WTC11 (cell line): ENCODE measurements at regions not wholly inside any gene's neighbourhood (a gene's known extent, or its start where the extent isn't known, plus 50 kb on each side); places are given as distances from the start of the nearest gene placed in this dataset.

Experiments used
- ATAC-seq: fragments of 200-7000 bp; cut with Tn5 transposase; 2 replicates; pipeline ENCODE4 v1.10.0; 2021; ENCODE audit warnings: mild to moderate bottlenecking, moderate library complexity
- CTCF ChIA-PET: fragments of 300-600 bp; sonication (Branson Sonifier 250); formaldehyde crosslinking; loops from one replicate; lab custom pipeline; 2021; ENCODE audit warnings: antibody characterized with exemption; lab: Charles Lee
- POLR2A ChIA-PET: fragments of 350-600 bp; sonication (Branson Sonifier 250); formaldehyde crosslinking; loops from one replicate; lab custom pipeline; 2021; ENCODE audit warnings: antibody characterized with exemption; lab: Charles Lee
- DNase-seq: peaks from one replicate; pipeline ENCODE4 v3.0.0; 2021; ENCODE audit warnings: low spot score
- H3K27ac Mint-ChIP-seq: 2 replicates; pipeline ENCODE4 v1.8.0; 2021; ENCODE audit warnings: mixed read lengths
- H3K27me3 Mint-ChIP-seq: 2 replicates; pipeline ENCODE4 v1.8.0; 2021; ENCODE audit warnings: low read depth, mild to moderate bottlenecking, moderate library complexity, mixed read lengths
- H3K36me3 Mint-ChIP-seq: 2 replicates; pipeline ENCODE4 v1.8.0; 2021; ENCODE audit warnings: mixed read lengths
- H3K4me1 Mint-ChIP-seq: 2 replicates; pipeline ENCODE4 v1.8.0; 2022; ENCODE audit warnings: mixed read lengths
- H3K4me3 Mint-ChIP-seq: 2 replicates; pipeline ENCODE4 v1.8.0; 2021; ENCODE audit warnings: mild to moderate bottlenecking, moderate library complexity, mixed read lengths
- H3K9me3 Mint-ChIP-seq: 2 replicates; pipeline ENCODE4 v1.8.0; 2021; ENCODE audit warnings: mixed read lengths
- CDX4 ChIP-seq: fragments of 250-450 bp; sonication (Bioruptor Pico); IDR thresholded peaks from 2 replicates; pipeline ENCODE4 v1.9.0; 2021; ENCODE audit warnings: moderate library complexity, mild to moderate bottlenecking, inconsistent platforms, borderline replicate concordance
- ERG ChIP-seq: fragments of 250-450 bp; sonication (Bioruptor Pico); IDR thresholded peaks from 2 replicates; pipeline ENCODE4 v1.8.0; 2021; ENCODE audit warnings: mild to moderate bottlenecking
- FOXP1 ChIP-seq: sonication (generic); formaldehyde crosslinking; IDR thresholded peaks from 2 replicates; pipeline ENCODE4 v1.8.0; 2022; ENCODE audit warnings: missing genetic modification reagents, mild to moderate bottlenecking, moderate library complexity, borderline replicate concordance
- GRHL2 ChIP-seq: fragments of 250-450 bp; sonication (Bioruptor Pico); IDR thresholded peaks from 2 replicates; pipeline ENCODE4 v1.8.0; 2022; ENCODE audit warnings: mild to moderate bottlenecking, moderate library complexity; ENCODE audit not compliant: insufficient replicate concordance, severe bottlenecking
- HMGA2 ChIP-seq: fragments of 250-450 bp; sonication (Bioruptor Pico); IDR thresholded peaks from 2 replicates; pipeline ENCODE4 v1.4.0; 2021; ENCODE audit warnings: mild to moderate bottlenecking, moderate library complexity
- JAZF1 ChIP-seq: fragments of 250-450 bp; sonication (Bioruptor Pico); IDR thresholded peaks from 2 replicates; pipeline ENCODE4 v1.9.0; 2021; ENCODE audit warnings: moderate library complexity, mild to moderate bottlenecking, inconsistent platforms
- OVOL2 ChIP-seq: fragments of 250-450 bp; sonication (Bioruptor Pico); IDR thresholded peaks from 2 replicates; pipeline ENCODE4 v1.9.0; 2021; ENCODE audit warnings: mild to moderate bottlenecking, borderline replicate concordance
- SP1 ChIP-seq: sonication (generic); formaldehyde crosslinking; conservative IDR thresholded peaks from 2 replicates; pipeline ENCODE4 v1.8.1; 2022; ENCODE audit warnings: missing genetic modification reagents
- STAT6 ChIP-seq: sonication (generic); formaldehyde crosslinking; conservative IDR thresholded peaks from 2 replicates; pipeline ENCODE4 v1.8.1; 2023; ENCODE audit warnings: mild to moderate bottlenecking, low read depth, missing genetic modification reagents, moderate library complexity
- TEAD4 ChIP-seq: sonication (generic); formaldehyde crosslinking; IDR thresholded peaks from 2 replicates; pipeline ENCODE4 v1.8.0; 2022; ENCODE audit warnings: mild to moderate bottlenecking, missing genetic modification reagents
- ZNF263 ChIP-seq: sonication (generic); formaldehyde crosslinking; IDR thresholded peaks from 2 replicates; pipeline ENCODE4 v1.8.1; 2022; ENCODE audit warnings: low read depth, mild to moderate bottlenecking, moderate library complexity, missing genetic modification reagents
- TF ChIP-seq, protein P1 (sequence below): sonication (generic); formaldehyde crosslinking; IDR thresholded peaks from 2 replicates; pipeline ENCODE4 v1.8.1; 2023; ENCODE audit warnings: mild to moderate bottlenecking, missing genetic modification reagents, moderate library complexity
- TF ChIP-seq, protein P2 (sequence below): sonication (generic); formaldehyde crosslinking; IDR thresholded peaks from 2 replicates; pipeline ENCODE4 v1.8.0; 2022; ENCODE audit warnings: mild to moderate bottlenecking, missing genetic modification reagents
- TF ChIP-seq, protein P3 (sequence below): sonication (generic); formaldehyde crosslinking; conservative IDR thresholded peaks from 2 replicates; pipeline ENCODE4 v1.8.1; 2022; ENCODE audit warnings: mild to moderate bottlenecking, missing genetic modification reagents
- TF ChIP-seq, protein P4 (sequence below): sonication (generic); formaldehyde crosslinking; IDR thresholded peaks from 2 replicates; pipeline ENCODE4 v1.8.1; 2023; ENCODE audit warnings: mild to moderate bottlenecking, missing genetic modification reagents
- TF ChIP-seq, protein P5 (sequence below): sonication (generic); formaldehyde crosslinking; IDR thresholded peaks from 2 replicates; pipeline ENCODE4 v1.8.1; 2022; ENCODE audit warnings: low read depth, missing genetic modification reagents, borderline replicate concordance

- no peaks in the 10 kb centered on the region for H3K4me1 Mint-ChIP-seq
- no peak overlapping the region for H3K27ac Mint-ChIP-seq
- ATAC-seq: no peak
- H3K27me3 Mint-ChIP-seq: peaks cover 8% of the 10 kb centered on the region
- no peak overlapping the region for H3K4me3 Mint-ChIP-seq
- DNase-seq: no peak
- CTCF ChIA-PET: no interaction called here
- POLR2A ChIA-PET: no interaction called here
- peaks cover 72% of the 10 kb centered on the region for H3K9me3 Mint-ChIP-seq
- no peak for TF ChIP-seq FOXP1
- TF ChIP-seq HMGA2 (CRISPR knock-in tag): no peak
- no peak for TF ChIP-seq ERG (CRISPR knock-in tag)
- TF ChIP-seq OVOL2: no peak
- TF ChIP-seq JAZF1: no peak
- no peak for TF ChIP-seq SP1 (CRISPR knock-in tag)
- no peak for TF ChIP-seq TEAD4 (CRISPR knock-in tag)
- TF ChIP-seq, protein P1, sequence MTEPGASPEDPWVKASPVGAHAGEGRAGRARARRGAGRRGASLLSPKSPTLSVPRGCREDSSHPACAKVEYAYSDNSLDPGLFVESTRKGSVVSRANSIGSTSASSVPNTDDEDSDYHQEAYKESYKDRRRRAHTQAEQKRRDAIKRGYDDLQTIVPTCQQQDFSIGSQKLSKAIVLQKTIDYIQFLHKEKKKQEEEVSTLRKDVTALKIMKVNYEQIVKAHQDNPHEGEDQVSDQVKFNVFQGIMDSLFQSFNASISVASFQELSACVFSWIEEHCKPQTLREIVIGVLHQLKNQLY (CRISPR knock-in tag): no peak
- TF ChIP-seq, protein P2, sequence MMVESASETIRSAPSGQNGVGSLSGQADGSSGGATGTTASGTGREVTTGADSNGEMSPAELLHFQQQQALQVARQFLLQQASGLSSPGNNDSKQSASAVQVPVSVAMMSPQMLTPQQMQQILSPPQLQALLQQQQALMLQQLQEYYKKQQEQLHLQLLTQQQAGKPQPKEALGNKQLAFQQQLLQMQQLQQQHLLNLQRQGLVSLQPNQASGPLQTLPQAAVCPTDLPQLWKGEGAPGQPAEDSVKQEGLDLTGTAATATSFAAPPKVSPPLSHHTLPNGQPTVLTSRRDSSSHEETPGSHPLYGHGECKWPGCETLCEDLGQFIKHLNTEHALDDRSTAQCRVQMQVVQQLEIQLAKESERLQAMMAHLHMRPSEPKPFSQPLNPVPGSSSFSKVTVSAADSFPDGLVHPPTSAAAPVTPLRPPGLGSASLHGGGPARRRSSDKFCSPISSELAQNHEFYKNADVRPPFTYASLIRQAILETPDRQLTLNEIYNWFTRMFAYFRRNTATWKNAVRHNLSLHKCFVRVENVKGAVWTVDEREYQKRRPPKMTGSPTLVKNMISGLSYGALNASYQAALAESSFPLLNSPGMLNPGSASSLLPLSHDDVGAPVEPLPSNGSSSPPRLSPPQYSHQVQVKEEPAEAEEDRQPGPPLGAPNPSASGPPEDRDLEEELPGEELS: no peak
- H3K36me3 Mint-ChIP-seq: peaks cover 78% of the 10 kb centered on the region
Observed at GRCh38 chr1:4322881-4323280, 331.5 kb upstream of the AJAP1 start.

DNA sequence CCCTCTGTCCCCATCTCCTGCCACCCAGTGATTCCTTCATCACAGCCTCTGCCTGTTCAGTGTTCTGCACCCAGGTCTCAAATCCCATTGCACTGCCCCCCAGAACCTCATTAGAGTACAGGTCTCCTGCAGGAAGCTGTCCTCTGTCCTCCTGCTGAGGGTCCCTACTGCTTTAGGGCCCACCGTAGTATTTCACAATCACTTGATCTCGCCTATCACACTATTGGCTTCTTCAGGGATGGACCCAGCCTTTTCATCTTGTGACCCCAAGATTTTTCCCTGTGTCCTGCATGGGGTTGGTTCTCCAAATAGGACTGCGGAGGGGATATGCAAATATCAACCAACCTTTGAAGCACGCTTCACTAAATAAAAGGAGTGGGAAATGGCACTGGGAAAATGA is 331.1 kb upstream of the AJAP1 start:
- no peak for DNase-seq
- Mint-ChIP-seq H3K9me3 (peaks cover 73% of the 10 kb centered on the region), H3K27me3 (peaks cover 8% of the 10 kb centered on the region)
- CTCF ChIA-PET: no interaction called here
- no peak for TF ChIP-seq STAT6
- TF ChIP-seq ZNF263 (CRISPR knock-in tag): no peak
- TF ChIP-seq ERG (CRISPR knock-in tag): no peak
- TF ChIP-seq GRHL2 (CRISPR knock-in tag): no peak
- TF ChIP-seq, protein P3, sequence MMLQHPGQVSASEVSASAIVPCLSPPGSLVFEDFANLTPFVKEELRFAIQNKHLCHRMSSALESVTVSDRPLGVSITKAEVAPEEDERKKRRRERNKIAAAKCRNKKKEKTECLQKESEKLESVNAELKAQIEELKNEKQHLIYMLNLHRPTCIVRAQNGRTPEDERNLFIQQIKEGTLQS: no peak
- TF ChIP-seq CDX4 (CRISPR knock-in tag): no peak
- TF ChIP-seq, protein P4, sequence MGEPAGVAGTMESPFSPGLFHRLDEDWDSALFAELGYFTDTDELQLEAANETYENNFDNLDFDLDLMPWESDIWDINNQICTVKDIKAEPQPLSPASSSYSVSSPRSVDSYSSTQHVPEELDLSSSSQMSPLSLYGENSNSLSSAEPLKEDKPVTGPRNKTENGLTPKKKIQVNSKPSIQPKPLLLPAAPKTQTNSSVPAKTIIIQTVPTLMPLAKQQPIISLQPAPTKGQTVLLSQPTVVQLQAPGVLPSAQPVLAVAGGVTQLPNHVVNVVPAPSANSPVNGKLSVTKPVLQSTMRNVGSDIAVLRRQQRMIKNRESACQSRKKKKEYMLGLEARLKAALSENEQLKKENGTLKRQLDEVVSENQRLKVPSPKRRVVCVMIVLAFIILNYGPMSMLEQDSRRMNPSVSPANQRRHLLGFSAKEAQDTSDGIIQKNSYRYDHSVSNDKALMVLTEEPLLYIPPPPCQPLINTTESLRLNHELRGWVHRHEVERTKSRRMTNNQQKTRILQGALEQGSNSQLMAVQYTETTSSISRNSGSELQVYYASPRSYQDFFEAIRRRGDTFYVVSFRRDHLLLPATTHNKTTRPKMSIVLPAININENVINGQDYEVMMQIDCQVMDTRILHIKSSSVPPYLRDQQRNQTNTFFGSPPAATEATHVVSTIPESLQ (CRISPR knock-in tag): no peak
- TF ChIP-seq OVOL2: no peak
- TF ChIP-seq, protein P5, sequence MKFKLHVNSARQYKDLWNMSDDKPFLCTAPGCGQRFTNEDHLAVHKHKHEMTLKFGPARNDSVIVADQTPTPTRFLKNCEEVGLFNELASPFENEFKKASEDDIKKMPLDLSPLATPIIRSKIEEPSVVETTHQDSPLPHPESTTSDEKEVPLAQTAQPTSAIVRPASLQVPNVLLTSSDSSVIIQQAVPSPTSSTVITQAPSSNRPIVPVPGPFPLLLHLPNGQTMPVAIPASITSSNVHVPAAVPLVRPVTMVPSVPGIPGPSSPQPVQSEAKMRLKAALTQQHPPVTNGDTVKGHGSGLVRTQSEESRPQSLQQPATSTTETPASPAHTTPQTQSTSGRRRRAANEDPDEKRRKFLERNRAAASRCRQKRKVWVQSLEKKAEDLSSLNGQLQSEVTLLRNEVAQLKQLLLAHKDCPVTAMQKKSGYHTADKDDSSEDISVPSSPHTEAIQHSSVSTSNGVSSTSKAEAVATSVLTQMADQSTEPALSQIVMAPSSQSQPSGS (CRISPR knock-in tag): no peak
- TF ChIP-seq, all 79 proteins: peak for 0
- POLR2A ChIA-PET: no interaction called here
- H3K27ac Mint-ChIP-seq: no peak overlapping the region
- H3K4me1 Mint-ChIP-seq: no peaks in the 10 kb centered on the region
- H3K36me3 Mint-ChIP-seq: peaks cover 80% of the 10 kb centered on the region
- no peak for ATAC-seq
- no peak overlapping the region for H3K4me3 Mint-ChIP-seq
